Choroid plexus epithelial cell (primary cell): ENCODE measurements at regions not wholly inside any gene's neighbourhood (a gene's known extent, or its start where the extent isn't known, plus 50 kb on each side); places are given as distances from the start of the nearest gene placed in this dataset.

ENCODE experiments used
- DNase-seq: peaks from one replicate; pipeline ENCODE4 v3.0.0-alpha.2; 2010; ENCODE audit warnings: low read depth
- H3K4me3 ChIP-seq: 2 replicates; pipeline ENCODE4 v1.5.1; 2011; ENCODE audit warnings: low read depth, mild to moderate bottlenecking, control low read depth, low read length, moderate library complexity
- CTCF ChIP-seq: conservative IDR thresholded peaks from 2 replicates; pipeline ENCODE4 v1.5.1; 2011; ENCODE audit warnings: low read depth, mild to moderate bottlenecking, control low read depth, inconsistent platforms, low read length, moderate library complexity

DNA sequence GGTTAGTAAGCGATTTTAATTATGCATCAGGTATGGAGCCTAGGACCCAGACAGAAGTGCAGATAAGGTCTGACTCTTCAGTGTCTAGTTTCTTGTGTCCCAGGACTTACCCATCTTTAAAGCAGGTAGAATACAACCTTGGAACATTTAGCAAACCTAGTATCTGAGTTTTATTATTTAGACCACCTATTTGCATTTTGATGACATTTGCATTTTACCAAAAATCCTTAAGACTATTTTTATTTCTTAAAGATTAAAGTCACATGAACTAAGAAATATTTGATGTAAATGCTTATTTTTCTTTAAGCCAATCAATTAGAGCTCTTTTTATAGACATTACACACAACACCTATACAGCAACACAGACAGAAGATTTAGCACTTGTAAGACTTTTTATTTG is 939.1 kb downstream of the OTOL1 start:
- no peak overlapping the region for H3K4me3 ChIP-seq
- no peak for DNase-seq
- no peak for TF ChIP-seq CTCF

DNA sequence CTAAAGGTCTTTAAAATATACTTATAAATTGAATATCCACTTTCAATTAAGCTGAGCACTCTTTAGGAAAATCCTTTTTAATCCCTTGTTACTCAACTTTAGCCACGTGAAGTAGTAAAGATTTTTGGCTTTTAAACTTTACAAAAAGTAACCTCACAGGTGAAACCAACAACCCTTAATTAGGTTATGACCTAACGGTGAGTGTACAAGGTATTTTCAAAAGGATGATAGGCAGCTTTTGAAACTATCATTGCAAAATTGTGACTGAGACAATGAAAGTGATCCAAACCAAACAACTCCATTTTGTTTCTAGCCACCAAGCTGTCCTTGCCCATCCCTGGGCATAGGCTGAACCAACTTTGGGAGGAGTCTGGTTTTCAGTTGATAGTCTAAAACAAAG is 940.2 kb downstream of the OTOL1 start:
- no peak for TF ChIP-seq CTCF
- H3K4me3 ChIP-seq: no peak overlapping the region
- no peak for DNase-seq

GRCh38 chr3:162437480-162437879 is 940.9 kb downstream of the OTOL1 start:
- H3K4me3 ChIP-seq: no peak overlapping the region
- DNase-seq: peak; percentile 80
- no peak for TF ChIP-seq CTCF

- H3K4me3 ChIP-seq: no peak overlapping the region
- peak; percentile 10 for DNase-seq
- TF ChIP-seq CTCF: no peak
These were observed 945.1 kb downstream of the OTOL1 start for GRCh38 chr3:162441716-162442115.

DNA sequence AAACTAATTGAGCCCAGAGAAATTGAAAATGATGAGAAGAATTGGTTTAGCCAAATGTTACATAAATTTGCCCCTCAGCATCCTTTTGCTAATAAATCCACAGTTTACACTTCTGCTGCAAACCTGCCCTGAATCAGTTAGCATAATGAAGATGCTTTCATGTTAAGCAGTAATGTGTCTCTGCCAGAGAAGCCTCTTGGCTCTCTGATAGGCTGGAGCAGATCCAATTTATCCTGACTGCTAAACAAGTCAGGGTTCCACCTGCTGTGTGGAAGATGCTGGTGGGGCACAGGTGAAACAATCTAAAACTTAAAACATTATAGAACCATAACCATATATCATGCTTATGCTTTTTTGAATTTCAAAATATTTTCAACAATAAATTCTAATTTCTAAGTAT is 946.8 kb downstream of the OTOL1 start:
- TF ChIP-seq CTCF: no peak
- no peak for DNase-seq
- no peak overlapping the region for H3K4me3 ChIP-seq

GRCh38 chr3:162468791-162469190 is 972.2 kb downstream of the OTOL1 start:
- no peak overlapping the region for H3K4me3 ChIP-seq
- TF ChIP-seq CTCF: no peak
- no peak for DNase-seq

GRCh38 chr3:162487138-162487537 is 990.5 kb downstream of the OTOL1 start:
- no peak overlapping the region for H3K4me3 ChIP-seq
- DNase-seq: peak; percentile 44
- no peak for TF ChIP-seq CTCF
